Keratinocyte (primary cell): ENCODE measurements at regions not wholly inside any gene's neighbourhood (a gene's known extent, or its start where the extent isn't known, plus 50 kb on each side); places are given as distances from the start of the nearest gene placed in this dataset.

Source experiments
- EZH2 ChIP-seq: IDR thresholded peaks from one replicate; pipeline ENCODE4 v1.6.1; 2012; ENCODE audit warnings: inconsistent platforms, mild to moderate bottlenecking, low read length, moderate library complexity
- TF ChIP-seq, protein P1 (sequence below), 3 experiments: IDR thresholded peaks in 1 of 3; conservative IDR thresholded peaks in 1 of 3; optimal IDR thresholded peaks in 1 of 3; 2 replicates in 2 of 3; 3 replicates in 1 of 3; pipeline versions ENCODE3 to v1.5.1; 2011; ENCODE audit warnings: low read length in 3 of 3, mild to moderate bottlenecking in 3 of 3, moderate library complexity in 2 of 3, control low read depth in 1 of 3, inconsistent platforms in 1 of 3; ENCODE audit not compliant: insufficient read depth in 2 of 3; ENCODE audit errors: extremely low read depth in 1 of 3

DNA sequence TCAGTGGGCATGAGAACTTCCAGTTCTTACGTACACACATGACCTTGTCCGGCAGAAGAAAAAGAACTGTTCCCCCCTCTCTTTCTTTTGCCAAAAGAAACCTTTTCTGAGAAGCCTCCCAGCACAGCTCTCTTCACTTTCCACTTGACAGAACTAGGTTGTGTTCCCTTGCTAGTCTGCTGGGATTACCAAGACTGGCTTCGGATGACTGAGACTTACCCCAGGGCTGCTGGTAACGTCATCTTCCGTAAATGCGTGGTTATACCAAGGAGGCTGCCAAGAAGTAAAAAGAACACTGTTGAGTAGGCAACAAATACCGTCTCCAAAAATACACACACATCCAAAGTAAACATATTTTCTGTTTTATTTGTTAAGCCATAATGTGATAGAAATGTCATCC lies 908.2 kb downstream of the EFNB2 start:
- TF ChIP-seq, protein P1, sequence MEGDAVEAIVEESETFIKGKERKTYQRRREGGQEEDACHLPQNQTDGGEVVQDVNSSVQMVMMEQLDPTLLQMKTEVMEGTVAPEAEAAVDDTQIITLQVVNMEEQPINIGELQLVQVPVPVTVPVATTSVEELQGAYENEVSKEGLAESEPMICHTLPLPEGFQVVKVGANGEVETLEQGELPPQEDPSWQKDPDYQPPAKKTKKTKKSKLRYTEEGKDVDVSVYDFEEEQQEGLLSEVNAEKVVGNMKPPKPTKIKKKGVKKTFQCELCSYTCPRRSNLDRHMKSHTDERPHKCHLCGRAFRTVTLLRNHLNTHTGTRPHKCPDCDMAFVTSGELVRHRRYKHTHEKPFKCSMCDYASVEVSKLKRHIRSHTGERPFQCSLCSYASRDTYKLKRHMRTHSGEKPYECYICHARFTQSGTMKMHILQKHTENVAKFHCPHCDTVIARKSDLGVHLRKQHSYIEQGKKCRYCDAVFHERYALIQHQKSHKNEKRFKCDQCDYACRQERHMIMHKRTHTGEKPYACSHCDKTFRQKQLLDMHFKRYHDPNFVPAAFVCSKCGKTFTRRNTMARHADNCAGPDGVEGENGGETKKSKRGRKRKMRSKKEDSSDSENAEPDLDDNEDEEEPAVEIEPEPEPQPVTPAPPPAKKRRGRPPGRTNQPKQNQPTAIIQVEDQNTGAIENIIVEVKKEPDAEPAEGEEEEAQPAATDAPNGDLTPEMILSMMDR (optimal IDR thresholded peaks at IDR 0.05 in 1 of 3, IDR thresholded peaks at IDR 0.05 in 1 of 3, conservative IDR thresholded peaks at IDR 0.05 in 1 of 3; ENCODE audit: extremely low read depth in 1 of 3, insufficient read depth in 2 of 3, low read length in 3 of 3) = no peak
- no peak for TF ChIP-seq EZH2
